Natural killer cell treated with Interleukin-12 subunit alpha and Interleukin-12 subunit beta and Interleukin-15 and Interleukin-18, amount 100 ng/mL, for 72 hours (primary cell): ENCODE measurements at regions not wholly inside any gene's neighbourhood (a gene's known extent, or its start where the extent isn't known, plus 50 kb on each side); places are given as distances from the start of the nearest gene placed in this dataset.
"Not testable (repeated sequence)": the region's sequence is repeated elsewhere in the genome, so short reads cannot be mapped to it uniquely, and the experiment has no call there.

ENCODE experiments used
- ATAC-seq, 2 donors: fragments of 150-1000 bp; cut with Tn5 transposase in 1 of 2; sonication (Bioruptor Pico), chemical (Tn5 transposase) in 1 of 2; 2 replicates each; pipeline ENCODE4 v1.10.0; 2021
- DNase-seq: peaks from one replicate; pipeline ENCODE4 v3.0.0; 2022; ENCODE audit warnings: low spot score
- H3K27ac Mint-ChIP-seq, 2 donors: 1 replicate in 1 of 2; 2 replicates in 1 of 2; pipeline ENCODE4 v1.8.0; 2022; ENCODE audit warnings: mixed read lengths in 2 of 2, mild to moderate bottlenecking in 1 of 2, moderate library complexity in 1 of 2
- H3K27me3 Mint-ChIP-seq, 2 donors: 1 replicate in 1 of 2; 2 replicates in 1 of 2; pipeline ENCODE4 v1.8.0; 2022; ENCODE audit warnings: mixed read lengths in 2 of 2
- H3K36me3 Mint-ChIP-seq: one replicate; pipeline ENCODE4 v1.8.0; 2022; ENCODE audit warnings: mixed read lengths
- H3K4me1 Mint-ChIP-seq, 2 donors: 1 replicate in 1 of 2; 2 replicates in 1 of 2; pipeline ENCODE4 v1.8.0; 2022; ENCODE audit warnings: low read depth in 2 of 2, mixed read lengths in 2 of 2, mild to moderate bottlenecking in 1 of 2
- H3K4me3 Mint-ChIP-seq: one replicate; pipeline ENCODE4 v1.8.0; 2022; ENCODE audit warnings: mixed read lengths
- H3K9me3 Mint-ChIP-seq: 2 replicates; pipeline ENCODE4 v1.8.0; 2022; ENCODE audit warnings: mixed read lengths

DNA sequence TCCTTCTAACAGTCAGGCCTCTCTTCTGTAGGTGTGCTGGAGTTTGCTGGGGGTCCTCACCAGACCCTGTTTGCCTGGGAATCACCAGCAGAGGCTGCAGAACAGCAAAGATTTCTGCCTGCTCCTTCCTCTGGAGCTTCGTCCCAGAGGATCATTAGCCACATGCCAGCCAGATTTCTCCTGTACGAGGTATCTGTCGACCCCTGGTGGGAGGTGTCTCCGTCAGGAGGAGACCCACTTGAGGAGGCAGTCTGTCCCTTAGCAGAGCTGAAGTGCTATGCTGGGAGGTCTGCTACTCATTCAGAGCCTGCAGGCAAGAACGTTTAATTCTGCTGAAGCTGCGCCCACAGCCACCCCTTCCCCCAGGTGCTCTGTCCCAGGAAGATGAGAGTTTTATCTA is 611.1 kb upstream of the COBL start:
- DNase-seq (no peak), ATAC-seq (no peak)
- Mint-ChIP-seq H3K36me3 (peaks cover 10% of the 10 kb centered on the region), H3K27ac (no peak overlapping the region), H3K27me3 (no peaks in the 10 kb centered on the region), H3K4me1 (no peaks in the 10 kb centered on the region), H3K9me3 (peaks cover 15% of the 10 kb centered on the region), H3K4me3 (no peak overlapping the region)

DNA sequence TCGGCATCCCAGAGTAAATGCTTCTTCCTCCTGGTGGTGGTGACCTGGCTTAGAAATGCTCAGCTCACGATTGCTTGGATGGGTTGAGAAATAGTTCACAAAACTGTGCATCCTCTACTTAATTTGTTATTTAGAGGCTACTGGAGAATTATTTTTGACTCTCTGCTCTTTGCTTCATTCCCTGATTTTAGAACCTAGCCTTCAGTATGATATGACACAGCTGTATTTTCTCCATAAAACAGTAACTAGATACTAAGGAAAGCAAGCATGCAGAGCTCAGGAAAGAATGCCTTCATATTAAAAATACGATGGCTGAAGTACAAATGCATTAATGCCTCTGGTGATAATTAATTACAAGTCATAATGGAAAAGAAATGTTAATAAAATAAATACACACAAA is 602.0 kb upstream of the COBL start:
- Mint-ChIP-seq H3K36me3 (peaks cover 14% of the 10 kb centered on the region), H3K4me1 (no peaks in the 10 kb centered on the region), H3K9me3 (peaks cover 13% of the 10 kb centered on the region), H3K27me3 (no peaks in the 10 kb centered on the region), H3K4me3 (no peak overlapping the region), H3K27ac (no peak overlapping the region)
- ATAC-seq (no peak), DNase-seq (no peak)

DNA sequence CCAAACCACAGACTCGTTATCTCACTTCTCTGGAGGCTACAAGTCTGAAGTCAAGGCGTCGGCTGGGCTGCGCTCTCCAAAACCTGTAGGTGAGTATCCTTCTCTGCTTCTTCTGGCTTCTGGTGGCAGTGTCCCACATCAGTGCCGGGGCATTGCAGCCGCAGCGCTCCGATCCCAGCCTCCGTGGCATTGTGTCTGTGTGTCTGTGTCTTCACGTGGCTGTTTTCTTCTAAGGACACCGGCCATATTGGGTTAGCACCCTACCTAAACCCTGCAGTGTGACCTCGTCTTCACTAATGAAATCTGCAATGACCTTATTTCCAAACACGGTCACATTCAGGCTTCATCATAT is 584.9 kb upstream of the COBL start:
- ATAC-seq: no peak
- Mint-ChIP-seq H3K4me3 (no peak overlapping the region), H3K27me3 (no peaks in the 10 kb centered on the region), H3K27ac (no peak overlapping the region), H3K36me3 (peaks cover 7% of the 10 kb centered on the region), H3K4me1 (no peaks in the 10 kb centered on the region), H3K9me3 (peaks cover 18% of the 10 kb centered on the region)
- DNase-seq: no peak

DNA sequence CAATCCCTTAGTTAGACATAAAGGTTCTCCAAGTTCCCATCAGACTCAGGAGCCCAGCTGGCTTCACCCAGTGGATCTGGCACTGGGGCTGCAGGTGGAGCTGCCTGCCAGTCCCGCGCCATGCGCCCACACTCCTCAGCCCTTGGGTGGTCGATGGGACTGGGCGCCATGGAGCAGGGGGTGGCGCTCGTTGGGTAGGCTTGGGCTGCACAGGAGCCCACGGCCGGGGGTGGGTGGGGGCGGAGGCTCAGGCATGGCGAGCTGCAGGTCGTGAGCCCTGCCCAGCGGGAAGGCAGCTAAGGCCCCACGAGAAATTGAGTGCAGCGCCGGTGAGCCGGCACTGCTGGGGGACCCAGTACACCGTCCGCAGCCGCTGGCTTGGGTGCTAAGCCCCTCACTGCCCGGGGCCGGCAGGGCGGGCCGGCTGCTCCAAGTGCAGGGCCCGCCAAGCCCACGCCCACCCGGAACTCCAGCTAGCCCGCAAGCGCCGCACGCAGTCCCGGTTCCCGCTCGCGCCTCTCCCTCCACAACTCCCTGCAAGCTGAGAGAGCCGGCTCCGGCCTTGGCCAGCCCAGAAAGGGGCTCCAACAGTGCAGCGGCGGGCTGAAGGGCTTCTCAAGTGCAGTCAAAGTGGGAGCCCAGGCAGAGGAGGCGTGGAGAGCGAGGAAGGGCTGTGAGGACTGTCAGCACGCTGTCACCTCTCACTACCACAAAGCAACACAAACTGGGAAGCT is 584.3 kb upstream of the COBL start:
- not testable (repeated sequence) for DNase-seq, H3K4me3 Mint-ChIP-seq, H3K27me3 Mint-ChIP-seq, H3K27ac Mint-ChIP-seq, H3K36me3 Mint-ChIP-seq, H3K4me1 Mint-ChIP-seq, ATAC-seq
- peaks cover 23% of the 10 kb centered on the region for H3K9me3 Mint-ChIP-seq

DNA sequence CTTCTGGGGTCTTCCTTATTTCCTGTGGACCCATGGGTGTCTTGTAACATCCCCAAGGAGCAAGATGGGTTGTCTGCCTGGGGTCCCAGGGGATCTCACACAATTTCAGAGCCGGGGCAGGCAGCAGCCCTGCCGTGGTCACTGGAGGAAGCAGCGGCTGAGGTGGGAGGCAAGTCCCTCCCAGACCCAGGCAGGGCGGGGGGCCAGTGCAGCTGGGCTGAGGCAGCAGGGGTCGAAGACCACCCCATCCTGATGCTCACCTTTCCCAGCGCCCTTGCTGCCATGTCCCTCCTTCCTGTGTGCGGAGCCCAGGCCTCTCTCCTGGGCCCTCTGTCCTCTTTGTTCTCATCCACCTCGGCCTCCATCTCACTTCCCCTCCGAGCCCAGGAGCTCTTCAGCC is 583.0 kb upstream of the COBL start:
- peaks cover 5% of the 10 kb centered on the region for H3K36me3 Mint-ChIP-seq
- H3K27ac Mint-ChIP-seq: no peak overlapping the region

DNA sequence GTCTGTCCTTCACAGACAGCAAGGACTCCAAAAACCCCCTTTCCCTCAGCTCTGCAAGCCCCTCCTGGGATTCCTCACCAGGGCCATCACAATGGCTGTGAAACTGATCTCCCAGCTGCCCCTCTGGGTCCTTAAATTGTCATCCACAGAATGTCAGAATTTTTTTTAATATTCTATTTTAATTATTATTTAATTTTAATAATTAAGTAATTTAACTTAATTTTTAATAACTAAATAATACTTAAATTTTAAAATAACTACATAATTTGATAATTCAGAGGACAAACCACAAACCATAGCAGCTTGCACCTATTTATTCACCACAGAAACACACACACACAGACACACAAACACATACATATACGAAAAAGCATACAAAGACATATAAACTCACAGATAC is 565.8 kb upstream of the COBL start:
- Mint-ChIP-seq H3K4me3 (no peak overlapping the region), H3K36me3 (peaks cover 9% of the 10 kb centered on the region), H3K27ac (no peak overlapping the region), H3K4me1 (no peaks in the 10 kb centered on the region), H3K27me3 (no peaks in the 10 kb centered on the region), H3K9me3 (peaks cover 17% of the 10 kb centered on the region)
- ATAC-seq: no peak
- DNase-seq: no peak

More for the DNA sequence above, 583.0 kb upstream of the COBL start:
- no peak for DNase-seq
- Mint-ChIP-seq H3K9me3 (peaks cover 19% of the 10 kb centered on the region), H3K4me1 (no peaks in the 10 kb centered on the region), H3K27me3 (no peaks in the 10 kb centered on the region), H3K4me3 (no peak overlapping the region)
- no peak for ATAC-seq

DNA sequence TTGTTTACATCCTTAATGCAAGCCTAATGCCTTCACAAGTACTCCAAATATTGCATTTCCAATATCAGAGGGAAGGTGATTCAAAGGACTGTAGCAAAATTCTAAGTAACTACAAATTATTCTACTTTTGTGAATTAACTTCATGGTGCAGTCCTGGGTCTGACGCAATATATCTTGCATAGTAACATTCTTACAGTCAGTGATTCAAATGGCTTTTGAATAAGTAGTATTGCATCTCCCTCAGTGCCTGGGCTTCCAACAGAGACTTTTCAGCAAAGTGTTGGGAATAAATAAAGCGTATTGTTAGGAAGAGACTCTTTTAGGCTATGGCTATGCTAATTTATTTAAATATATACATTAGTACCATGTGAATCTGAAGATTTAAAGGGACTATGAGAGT is 564.7 kb upstream of the COBL start:
- ATAC-seq (no peak), DNase-seq (no peak)
- Mint-ChIP-seq H3K9me3 (peaks cover 13% of the 10 kb centered on the region), H3K4me1 (no peaks in the 10 kb centered on the region), H3K27ac (no peak overlapping the region), H3K4me3 (no peak overlapping the region), H3K36me3 (peaks cover 9% of the 10 kb centered on the region), H3K27me3 (no peaks in the 10 kb centered on the region)

DNA sequence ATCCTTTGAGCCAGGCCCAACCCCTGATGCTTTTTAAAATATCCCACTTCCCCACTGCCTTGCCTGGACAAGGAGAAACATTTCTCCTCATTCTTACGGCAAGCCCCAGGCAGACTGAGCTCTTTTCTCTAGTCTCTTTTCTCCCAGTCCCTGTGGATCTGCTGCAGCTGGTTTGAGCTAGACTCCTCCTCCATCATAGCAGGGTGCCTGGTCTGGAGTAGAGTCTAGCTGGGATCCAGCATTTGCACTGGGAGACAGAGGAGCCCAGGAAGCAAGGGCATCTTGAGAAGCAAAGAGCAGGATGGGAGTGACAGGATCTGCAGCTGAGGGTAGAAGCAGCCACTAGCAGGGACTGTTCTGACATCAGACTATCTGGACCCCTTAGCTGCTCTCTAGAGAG is 562.3 kb upstream of the COBL start:
- H3K4me1 Mint-ChIP-seq: no peaks in the 10 kb centered on the region
- ATAC-seq (no peak), DNase-seq (no peak)
- peaks cover 7% of the 10 kb centered on the region for H3K9me3 Mint-ChIP-seq
- no peaks in the 10 kb centered on the region for H3K36me3 Mint-ChIP-seq
- H3K27ac Mint-ChIP-seq: no peak overlapping the region
- H3K4me3 Mint-ChIP-seq: no peak overlapping the region
- H3K27me3 Mint-ChIP-seq: no peaks in the 10 kb centered on the region

DNA sequence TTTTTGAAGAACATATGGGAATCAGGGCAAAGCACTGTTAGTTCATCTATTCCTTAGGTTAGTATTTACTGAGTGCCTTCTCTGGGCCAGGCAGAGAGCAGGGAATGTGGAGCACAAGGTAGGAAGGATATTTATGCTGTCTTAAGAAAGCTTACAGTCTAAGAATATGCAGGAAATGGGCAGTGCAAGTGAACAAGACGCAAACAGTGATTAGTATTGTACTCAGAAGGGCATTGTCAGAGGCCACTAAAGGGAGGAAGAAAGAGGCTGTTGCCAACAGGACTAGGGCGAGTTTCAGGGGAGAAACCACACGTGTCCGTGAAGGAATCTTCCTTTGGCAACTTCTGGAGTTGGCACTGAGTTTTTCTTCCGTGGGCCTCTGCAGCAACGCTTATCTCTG is 552.8 kb upstream of the COBL start:
- Mint-ChIP-seq H3K4me3 (no peak overlapping the region), H3K27me3 (no peaks in the 10 kb centered on the region), H3K36me3 (peaks cover 10% of the 10 kb centered on the region), H3K27ac (no peak overlapping the region), H3K9me3 (peaks cover 17% of the 10 kb centered on the region), H3K4me1 (no peaks in the 10 kb centered on the region)
- no peak for DNase-seq
- no peak for ATAC-seq

DNA sequence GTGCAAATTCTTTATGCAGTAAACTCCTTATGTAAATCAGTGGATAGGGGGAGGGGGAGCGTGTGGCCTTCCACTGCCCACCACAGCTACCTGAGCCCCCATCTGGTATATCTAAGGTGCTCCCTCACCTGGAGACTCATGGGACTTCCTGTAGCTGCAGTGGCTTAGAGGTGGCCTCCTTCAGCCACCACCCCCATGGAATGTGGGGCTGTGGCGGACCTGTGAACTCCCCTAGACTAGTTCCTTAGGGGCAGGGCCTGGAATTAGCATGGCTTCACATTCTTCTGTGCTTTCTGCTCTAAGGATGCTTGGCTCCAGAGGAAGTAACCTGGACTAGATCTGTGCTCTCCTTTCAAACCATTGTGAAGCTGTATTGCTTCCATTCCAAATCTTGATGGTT is 550.5 kb upstream of the COBL start:
- no peak for ATAC-seq
- Mint-ChIP-seq H3K27ac (no peak overlapping the region), H3K36me3 (peaks cover 3% of the 10 kb centered on the region), H3K4me1 (no peaks in the 10 kb centered on the region), H3K9me3 (peaks cover 9% of the 10 kb centered on the region), H3K4me3 (no peak overlapping the region), H3K27me3 (no peaks in the 10 kb centered on the region)
- no peak for DNase-seq

DNA sequence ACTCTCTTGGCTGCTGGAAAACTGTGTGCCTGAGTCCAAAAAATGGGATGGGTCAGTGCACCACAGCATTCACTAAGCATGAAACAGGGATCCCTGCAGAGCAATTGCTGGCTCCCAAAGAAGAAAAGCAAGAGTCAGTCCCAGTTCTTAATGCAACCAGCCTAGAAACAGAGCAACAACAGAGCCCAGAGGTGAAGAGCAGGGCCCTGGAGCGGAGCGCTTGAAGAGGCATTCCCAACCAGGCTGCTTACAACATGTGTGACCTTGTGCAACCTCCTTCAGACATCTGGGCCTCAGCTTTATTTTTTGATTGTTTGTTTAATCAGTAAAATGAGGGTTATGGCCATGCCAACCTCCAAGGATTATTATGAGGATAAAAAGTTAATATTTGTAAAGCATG is 543.7 kb upstream of the COBL start:
- H3K36me3 Mint-ChIP-seq: no peaks in the 10 kb centered on the region
- no peaks in the 10 kb centered on the region for H3K27me3 Mint-ChIP-seq
- no peaks in the 10 kb centered on the region for H3K4me1 Mint-ChIP-seq
- no peaks in the 10 kb centered on the region for H3K9me3 Mint-ChIP-seq
- ATAC-seq: no peak
- DNase-seq: no peak
- H3K27ac Mint-ChIP-seq: no peak overlapping the region
- no peak overlapping the region for H3K4me3 Mint-ChIP-seq

DNA sequence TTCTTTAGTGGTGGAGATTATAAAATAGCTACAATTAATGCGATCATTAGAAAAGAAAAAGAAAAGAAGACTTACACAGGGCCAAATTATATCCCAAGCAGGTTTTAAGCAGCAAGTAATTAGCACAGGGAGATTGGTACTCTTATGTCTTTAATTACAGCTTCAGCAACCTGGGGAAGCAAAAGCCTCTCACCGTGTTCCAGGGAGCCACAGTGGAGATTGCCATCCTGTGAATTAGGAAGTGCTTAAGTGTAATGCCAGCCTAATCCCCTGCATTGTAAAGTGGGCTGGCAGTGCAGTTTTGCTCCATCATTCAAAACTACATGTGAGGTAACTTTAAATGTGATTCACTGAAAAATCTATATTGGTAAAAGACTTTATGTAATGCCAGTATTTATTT is 533.5 kb upstream of the COBL start:
- H3K36me3 Mint-ChIP-seq: no peaks in the 10 kb centered on the region
- H3K27ac Mint-ChIP-seq: no peak overlapping the region
- H3K27me3 Mint-ChIP-seq: no peaks in the 10 kb centered on the region
- no peak overlapping the region for H3K4me3 Mint-ChIP-seq
- no peaks in the 10 kb centered on the region for H3K4me1 Mint-ChIP-seq
- no peak for DNase-seq
- ATAC-seq: no peak
- H3K9me3 Mint-ChIP-seq: peaks cover 26% of the 10 kb centered on the region

DNA sequence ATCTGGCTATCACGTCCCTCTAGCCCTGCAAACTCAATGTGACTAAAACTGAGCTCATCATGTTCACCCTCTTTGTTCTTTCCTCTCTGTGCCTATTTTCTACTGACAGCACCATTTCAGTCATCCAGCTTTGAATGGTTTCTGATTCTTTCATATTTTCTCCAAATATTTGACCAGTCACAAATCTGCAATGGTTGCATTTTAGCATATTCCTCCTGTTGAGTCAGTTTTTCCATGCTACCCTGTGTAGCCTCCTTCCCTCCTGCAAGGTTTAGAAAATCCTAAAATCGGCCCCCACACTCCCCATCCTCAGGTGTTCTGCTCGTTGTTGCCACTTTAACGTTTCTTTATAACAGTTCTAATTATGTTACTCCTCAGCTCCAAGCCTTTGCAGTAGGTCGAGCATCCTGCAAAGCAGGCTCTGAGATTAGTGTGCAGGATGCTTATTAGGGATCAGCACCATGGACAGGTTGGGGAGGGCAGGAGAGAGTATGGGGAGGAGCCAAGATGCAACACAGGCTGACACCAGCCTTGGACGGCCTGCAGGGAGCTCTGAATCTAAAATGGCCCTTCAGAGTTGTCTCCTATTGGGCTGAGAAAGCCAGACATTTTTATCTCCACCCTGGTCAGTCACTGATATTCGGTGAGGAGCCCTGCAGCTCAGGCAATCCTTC is 531.0 kb upstream of the COBL start:
- Mint-ChIP-seq H3K27me3 (no peaks in the 10 kb centered on the region), H3K4me3 (no peak overlapping the region), H3K27ac (no peak overlapping the region), H3K4me1 (no peaks in the 10 kb centered on the region), H3K9me3 (peaks cover 20% of the 10 kb centered on the region), H3K36me3 (no peaks in the 10 kb centered on the region)
- DNase-seq (no peak), ATAC-seq (no peak)

DNA sequence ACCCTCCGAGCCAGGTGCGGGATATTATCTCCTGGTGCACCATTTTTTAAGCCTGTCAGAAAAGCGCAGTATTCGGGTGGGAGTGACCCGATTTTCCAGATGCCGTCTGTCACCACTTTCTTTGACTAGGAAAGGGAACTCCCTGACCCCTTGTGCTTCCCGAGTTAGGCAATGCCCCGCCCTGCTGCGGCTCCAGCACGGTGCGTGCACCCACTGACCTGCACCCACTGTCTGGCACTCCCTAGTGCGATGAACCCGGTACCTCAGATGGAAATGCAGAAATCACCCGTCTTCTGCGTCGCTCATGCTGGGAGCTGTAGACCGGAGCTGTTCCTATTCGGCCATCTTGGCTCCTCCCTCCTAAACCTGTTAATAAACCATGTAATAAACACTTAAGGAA is 522.5 kb upstream of the COBL start:
- not testable (repeated sequence) for H3K27me3 Mint-ChIP-seq, DNase-seq, H3K36me3 Mint-ChIP-seq, H3K4me1 Mint-ChIP-seq, ATAC-seq, H3K27ac Mint-ChIP-seq, H3K4me3 Mint-ChIP-seq
- peaks cover 29% of the 10 kb centered on the region for H3K9me3 Mint-ChIP-seq

DNA sequence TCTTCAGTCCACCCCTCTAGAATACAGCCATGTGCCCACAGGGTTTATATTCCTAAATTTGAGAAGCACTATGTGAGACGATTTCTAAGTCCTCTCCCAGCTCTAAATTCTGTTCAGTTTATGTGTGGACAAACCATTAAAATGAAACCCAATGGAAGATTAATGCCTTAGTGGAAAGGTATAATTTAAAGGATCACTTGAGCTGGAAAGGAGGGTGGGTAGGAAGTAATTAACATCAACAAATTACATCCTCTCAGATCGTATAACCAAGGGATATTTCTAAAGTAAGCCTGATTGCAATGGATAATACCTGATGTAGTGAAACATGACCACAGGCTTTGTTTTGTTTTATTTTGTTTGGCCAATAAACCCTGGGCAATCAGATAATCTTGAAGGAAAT is 511.0 kb upstream of the COBL start:
- no peak overlapping the region for H3K4me3 Mint-ChIP-seq

More for the DNA sequence above, 511.0 kb upstream of the COBL start:
- Mint-ChIP-seq H3K4me1 (no peaks in the 10 kb centered on the region), H3K27ac (no peak overlapping the region), H3K27me3 (no peaks in the 10 kb centered on the region), H3K9me3 (peaks cover 23% of the 10 kb centered on the region), H3K36me3 (peaks cover 8% of the 10 kb centered on the region)
- ATAC-seq (no peak), DNase-seq (no peak)
